LoVo (cell line): ENCODE measurements at regions not wholly inside any gene's neighbourhood (a gene's known extent, or its start where the extent isn't known, plus 50 kb on each side); places are given as distances from the start of the nearest gene placed in this dataset.

Experiments used
- DNase-seq: peaks from one replicate; pipeline ENCODE4 v3.0.0-alpha.2; 2016; ENCODE audit warnings: low spot score

DNA sequence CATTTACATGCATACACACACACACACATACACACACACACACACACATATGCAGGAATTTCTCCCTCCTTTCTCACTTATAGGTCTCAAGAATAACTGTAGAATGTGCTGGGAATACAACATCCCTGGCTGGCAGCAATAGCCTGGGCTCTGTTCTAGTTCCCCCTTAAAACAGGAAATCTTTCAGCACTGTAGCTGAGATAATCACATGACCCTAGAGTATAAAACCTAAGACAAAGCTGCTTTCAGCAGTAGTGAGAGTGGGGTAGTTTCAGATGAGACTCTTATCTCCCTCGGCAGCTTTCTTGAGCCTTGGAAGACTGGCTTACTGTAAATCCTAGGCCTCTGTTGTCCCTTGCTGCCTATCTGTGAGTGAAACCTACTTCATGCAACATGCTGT is 137.4 kb upstream of the AKR1E2 start:
- DNase-seq, result no peak

DNA sequence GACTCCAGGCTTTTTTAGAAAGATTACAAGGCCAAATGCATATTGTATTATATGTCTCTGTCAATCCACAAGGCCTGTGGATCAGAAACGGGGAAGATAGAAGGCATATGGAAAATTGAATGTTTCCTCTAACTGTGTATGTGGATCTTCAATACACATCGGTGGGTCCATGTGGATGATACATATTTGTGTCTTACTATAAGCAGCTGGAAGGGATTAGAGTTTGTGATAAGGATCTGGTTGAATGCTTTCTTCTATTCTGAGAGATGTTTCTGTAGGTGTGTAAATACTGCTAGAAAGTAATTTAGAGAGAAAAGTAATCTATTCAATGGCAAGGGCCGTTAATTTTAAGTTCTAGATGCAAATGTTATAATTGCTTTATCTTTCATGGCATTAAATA is 137.8 kb upstream of the AKR1E2 start:
- no peak for DNase-seq

DNA sequence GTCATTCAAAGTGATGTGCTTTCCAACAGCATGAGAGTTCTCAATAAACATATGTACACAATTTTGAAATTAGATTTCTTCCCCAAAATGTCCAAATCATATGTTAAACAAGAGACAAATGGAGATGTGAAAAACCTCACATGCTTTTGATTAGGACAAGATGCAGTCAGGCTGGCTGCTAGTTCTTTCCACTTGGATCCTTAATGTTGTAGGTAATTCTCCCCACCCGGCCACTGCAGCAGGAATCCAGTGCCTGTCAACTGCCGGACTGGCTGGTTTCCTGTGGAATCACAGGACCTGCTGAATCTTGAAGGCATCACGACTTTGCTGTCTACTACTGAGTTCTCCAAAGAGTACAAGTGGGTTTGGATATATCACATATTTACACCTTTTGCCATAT is 138.6 kb upstream of the AKR1E2 start:
- DNase-seq, result no peak

DNA sequence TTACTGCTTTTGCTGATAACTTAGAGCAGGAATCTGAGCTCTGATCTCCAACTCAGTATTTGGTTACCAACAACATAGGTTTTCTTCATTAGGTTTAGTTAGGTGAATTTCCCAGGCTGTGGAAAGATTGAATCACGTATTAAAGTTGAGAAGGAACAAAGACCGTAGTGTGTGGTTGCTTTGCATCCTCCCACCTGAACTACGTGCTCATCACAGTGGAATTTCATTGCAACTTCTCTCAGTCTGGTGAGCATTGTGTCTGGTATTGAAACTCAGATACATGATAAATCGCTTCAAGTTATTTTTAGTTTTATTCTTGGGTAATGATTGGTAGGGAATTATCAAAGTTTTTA is 139.4 kb upstream of the AKR1E2 start:
- peak; percentile 51 for DNase-seq

DNA sequence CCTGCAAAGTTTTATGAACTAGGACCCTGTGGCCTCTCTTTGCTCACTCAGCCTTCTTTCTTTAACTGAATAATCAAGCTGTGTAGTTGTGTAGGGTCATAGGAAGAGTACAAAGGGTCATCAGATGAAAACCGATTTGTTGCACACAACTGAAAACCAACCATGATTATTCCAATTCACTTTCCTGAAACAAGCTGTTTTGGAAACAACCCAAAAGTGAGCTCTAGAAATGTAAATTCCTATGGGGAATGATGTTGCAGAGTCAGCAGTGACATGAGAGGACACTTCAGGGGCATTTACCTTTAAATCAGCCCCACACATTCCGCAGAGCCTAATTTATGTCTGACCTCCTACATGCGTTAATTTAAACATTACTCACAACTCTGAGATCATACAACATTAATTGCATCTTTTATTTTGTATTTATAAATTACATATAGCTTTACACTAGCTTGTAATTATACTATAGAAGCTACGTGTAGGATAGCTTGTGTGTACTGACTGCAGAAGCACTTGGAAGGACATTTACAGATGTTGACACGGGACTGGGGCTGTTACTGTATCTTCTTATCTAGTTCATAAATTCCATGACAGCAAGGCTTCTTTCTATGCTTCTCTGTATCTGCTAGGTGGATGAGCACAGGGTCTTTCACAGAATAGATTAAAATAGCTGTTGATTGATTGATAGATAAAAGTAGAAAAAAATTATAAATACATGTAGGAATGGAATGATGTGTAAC is 139.9 kb upstream of the AKR1E2 start:
- DNase-seq, result no peak

DNA sequence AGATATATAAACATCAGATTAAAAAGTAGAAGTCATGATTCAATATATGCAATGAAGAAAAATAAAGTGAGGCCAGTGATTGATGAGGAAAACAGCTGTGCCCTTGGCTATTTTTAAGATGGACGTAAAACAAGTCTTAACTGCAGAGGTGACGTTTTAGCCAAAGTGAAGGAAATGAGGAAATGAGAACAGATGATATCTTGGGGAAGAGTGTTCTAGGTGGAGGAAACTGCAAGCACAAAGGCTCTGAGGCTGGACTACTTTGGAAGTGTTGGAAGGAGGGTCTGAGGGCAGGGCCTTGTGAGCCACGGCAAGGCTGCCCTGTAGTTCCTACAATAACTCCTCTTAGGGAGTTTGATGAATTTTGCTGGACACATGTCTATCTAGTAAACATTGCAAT is 140.5 kb upstream of the AKR1E2 start:
- no peak for DNase-seq

DNA sequence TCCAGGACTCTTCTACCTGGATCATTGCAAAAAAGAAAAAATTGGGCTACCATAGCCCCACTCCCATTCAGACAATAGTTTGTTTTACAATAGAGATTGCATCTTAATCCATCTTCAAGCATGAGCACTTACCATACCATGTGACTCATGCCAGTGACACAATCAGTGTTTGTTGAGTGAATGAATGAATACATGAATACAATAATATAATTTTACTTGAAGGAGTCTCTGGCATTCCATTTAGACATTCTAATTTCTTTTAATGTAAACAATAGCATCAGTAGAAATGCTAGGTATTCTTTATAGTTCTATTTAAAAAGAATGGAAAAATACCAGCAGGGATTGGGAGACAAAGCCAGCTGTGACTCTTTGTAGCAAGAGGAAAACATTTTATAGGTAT is 141.6 kb upstream of the AKR1E2 start:
- no peak for DNase-seq

DNA sequence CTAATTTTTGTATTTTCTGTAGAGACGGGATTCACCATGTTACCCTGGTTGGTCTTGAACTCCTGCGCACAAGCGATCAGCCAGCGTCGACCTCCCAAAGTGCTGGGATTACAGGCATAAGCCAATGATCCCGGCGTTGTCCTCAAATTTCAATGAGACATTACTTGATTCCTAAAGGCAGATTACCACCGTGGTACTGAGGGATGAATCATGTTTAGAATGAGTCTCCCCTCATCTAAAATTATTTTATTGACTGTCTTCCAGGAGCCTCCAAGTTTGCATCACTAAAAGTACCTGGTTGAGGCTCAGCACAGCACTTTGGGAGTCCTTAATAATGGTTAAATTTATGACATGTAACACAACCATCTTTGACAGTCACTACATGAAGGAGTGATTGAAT is 142.2 kb upstream of the AKR1E2 start:
- no peak for DNase-seq

DNA sequence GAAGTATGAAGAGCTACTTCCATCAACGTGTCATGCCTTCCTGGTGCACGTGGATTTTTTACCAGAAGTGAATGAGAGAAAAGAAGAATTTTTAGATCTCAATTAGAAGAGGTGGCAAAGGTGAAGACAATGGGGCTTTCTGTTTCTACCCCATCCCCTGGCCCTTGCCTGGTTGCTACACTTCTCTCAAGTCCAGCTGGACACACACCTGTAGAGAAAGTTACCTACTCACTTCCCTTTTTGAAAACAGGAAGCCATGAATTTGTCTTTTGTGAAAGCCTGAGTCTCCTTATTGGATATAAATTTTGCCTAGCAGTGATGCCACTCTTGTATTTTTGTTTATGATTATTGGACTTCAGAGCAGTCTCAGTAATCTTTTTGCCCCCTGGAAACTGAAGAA is 142.9 kb upstream of the AKR1E2 start:
- no peak for DNase-seq

DNA sequence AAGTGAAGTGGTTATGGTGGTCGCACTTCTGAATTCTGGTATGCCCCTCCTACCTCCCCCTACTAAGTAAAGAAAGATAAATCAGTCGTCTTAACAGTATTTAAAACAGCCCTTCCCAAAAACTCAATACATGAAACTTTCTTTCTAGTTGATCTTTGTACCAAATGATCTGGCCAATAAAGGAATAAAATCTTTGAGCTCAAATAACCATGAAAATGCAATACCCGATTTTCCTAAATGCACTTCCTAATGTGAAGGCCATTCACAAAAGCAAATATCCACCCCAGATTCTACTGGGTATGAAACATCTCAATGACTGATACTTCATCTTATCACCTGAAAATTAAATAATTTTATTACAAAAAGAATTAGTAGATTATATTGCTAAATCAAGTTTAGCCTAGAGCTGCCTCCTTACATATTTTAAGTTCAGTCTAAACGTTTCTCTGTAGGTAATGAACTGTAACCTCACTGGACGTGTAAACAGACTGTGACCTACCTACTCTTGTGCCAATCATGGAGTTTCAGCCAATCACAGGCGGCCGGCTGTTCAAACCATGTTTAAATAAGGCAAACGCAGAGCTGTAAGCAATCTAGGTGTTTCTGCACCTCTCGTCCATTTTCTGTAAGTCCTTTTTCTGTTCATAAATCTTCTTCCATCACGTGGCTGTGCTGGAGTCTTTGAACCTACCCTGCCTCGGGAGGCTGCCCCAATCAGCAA is 146.9 kb upstream of the AKR1E2 start:
- no peak for DNase-seq

DNA sequence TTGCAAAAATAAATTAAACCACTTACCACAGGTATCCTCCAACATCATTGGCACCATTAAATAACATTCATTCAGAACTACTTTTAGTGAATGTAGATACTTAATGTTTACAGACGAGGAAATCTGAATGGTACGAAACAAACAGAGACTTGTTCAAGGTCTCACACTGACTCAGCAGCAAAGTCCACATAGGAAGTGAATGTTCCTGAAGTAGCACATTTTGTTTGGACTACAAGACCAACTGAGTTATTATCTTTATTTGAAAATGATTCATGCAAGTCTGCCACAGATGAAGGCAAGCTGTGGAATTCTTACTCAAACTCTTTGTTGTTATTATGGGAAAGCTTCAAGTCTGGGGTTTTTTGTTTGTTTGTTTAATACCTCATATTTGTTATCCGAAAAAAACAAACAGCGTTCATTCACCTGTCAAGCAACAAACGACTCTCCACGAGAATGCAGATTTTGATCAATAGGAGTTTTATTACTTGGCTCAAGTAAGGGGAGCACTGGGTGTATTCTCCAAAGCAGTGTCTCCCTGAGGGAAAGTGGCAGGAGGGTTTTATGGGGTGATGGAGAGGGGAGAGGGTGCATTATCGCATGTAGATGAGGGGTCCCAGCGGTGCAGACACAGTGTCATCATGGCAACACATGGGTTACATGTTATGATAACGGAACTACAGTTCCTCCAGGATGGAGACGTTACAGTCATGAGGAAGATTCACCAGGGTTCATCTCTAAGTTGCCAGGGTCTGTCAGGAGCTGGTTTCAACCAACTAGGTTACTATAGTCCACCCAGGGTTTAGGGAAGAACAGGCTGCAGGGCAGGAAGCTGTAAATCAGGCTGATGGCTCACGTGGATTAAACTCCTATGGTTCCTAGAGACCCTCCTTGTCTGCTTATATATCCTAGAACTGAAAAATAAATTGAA is 147.7 kb upstream of the AKR1E2 start:
- DNase-seq, result peak; percentile 81

DNA sequence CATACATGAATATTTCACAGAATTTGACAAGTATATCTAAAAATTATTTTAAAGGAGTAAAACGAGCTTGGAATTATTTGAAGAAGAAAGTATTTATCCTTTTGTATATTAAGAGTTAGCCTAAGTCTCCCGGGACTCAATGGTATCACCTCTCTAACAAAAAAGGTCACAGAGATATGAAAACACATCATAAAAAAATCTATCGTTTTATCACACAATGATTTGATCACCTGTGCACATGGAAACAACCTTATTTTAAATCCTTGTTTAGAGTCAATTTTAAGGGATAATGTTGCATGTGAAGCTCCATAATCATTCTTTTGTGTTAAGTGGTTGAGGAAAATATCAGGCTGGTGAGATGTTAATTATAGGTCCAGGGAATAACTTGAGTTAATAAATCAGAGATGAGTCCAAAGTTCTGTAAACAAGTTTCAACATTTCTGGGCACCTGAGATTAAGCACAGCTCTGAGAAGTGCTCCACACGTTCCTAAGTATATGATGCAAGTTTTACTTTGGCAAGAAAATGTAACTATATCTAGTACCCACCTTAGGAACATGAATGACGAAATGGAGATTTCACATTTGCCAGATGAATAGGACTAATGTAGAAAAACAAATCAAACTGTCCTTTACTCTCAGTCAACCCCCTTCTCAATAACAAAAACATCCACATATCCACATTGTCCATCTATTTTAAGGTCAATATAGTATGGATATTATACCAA is 148.5 kb upstream of the AKR1E2 start:
- DNase-seq, result peak; percentile 75

DNA sequence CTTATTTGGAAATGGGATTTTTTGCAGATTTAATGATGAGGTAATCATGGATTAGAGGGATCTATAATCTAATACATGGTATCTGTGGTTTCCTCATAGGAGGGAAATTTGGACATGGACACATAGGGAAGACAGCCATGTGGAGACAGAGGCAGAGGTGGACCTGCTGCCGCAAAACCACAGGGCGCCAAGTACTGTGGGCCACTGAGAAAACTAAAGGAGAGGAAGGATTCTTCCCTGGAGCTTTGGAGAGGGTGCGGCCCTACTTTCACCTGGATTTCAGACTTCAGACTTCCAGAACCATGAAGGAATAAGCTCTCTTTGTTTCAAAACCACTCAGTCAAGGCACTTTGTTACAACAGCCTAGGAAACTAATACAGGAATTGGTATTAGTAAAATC is 149.4 kb upstream of the AKR1E2 start:
- DNase-seq, result no peak

DNA sequence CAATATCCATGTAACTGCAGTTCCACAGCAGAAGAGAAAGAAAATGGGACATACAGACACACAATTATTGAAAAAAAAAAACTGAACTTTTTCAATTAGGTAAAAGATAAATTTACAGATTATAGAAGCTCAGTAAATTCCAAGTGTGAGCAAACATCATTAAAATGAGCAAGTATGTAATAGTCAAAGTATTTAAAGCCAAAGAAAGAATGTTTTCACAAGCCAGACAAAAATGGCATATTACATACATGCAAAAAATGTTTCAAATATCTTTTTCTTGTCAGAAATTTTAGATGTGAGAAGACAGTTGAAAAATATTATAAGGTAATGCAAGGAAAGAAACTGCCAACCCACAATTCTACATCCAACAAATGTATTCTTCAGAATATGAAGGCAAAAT is 150.2 kb upstream of the AKR1E2 start:
- DNase-seq, result no peak

DNA sequence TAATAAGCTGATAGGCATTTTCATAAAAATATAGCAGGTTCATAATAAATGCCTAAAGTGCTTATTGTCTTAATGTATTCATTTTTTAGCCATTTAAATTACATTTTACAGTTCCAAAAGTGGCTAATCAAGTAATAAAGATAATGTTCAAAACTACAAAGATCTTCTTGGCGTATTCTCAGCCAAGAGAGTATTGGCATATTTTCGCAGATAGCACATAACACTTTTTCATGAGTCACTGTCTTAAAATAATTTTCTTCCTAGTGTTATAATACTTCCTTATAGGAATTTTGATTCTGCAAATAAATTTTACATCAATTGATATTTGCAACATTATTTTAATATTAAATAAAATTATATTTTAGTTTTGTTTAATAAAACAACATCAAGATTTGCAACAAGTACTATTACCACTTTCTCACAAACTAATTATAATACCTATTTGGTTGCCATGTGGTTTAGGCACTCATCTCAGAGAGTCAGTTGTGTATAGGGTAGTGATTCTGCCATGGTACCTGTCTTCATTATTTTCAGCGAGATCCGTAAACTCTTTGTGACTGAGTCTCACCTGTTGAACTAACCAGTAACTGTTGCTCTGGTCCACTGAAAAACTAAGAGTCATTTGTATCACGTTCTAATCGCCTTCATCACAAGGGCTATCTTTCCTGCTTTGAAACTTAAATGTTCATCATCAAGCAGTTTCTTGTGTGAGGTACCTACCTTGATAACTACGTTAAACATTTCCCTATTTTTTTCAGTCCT is 152.5 kb upstream of the AKR1E2 start:
- DNase-seq, result no peak

DNA sequence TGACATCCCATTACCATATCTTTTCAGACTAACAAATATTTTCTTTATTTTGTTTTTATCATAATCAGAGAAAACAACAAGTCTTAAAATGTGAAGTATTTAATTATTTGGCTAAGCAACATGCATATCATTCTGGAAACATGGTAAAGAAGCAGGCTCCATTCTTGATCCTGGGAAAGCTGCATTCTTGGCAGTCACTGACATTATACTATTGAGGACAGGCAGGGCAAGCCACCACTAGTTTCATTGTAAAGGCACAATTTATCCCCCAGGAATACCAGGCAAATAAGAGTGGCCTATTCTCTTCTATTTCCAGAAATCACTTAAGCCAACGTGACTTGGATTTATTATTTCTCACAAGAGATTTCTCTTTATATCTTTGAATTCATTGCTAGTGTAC is 153.8 kb upstream of the AKR1E2 start:
- no peak for DNase-seq

DNA sequence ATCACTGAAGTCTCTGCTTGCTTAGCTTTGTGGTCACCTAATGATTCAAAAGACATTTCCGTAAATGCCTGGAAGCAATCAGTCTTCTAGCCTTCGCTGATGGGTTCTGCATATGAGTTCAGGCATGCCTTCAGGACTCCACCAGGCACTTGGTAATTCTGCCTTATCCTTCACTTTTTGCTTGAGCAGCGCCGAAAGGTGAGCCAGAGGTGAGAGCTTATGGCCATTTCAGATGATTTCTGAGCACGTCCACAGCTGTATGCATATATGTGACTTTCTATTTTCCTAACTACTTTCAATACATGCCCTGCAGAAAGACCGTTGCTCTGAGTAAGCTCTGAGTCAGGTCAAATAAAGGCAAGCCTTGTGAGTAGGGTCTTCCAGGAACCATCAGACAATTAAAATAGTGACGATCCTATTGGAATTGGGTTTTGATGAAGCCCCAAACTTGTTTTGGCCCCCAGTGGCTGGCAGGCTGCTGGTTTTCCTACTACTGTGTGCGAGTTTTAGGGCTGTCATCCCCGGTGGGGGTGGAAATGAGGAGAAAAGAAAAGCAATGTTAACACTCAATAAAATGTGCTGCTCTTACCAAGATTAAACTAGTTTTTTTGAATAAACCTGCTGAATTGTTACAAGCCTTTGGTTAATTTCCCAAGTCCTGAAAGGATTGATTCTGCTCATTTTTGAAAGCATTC is 154.4 kb upstream of the AKR1E2 start:
- peak; percentile 46 for DNase-seq

DNA sequence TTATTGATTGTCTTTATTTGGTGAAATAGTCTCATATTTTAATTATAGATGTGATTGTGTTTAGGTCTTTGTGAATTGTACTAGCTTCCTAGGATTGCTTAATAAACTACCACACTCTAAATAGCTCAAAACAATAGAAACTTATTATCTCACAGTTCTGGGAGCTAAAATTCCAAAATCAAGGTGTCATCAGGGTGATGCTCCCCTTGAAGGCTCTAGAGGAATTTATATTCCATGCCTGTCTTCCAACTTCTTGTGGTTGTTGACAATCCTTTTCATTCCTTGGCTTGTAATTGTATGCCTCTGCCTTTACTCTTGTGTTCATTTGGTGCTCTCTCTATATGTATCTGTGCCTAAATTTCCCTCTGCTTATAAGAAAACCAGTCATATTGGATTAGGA is 155.3 kb upstream of the AKR1E2 start:
- no peak for DNase-seq

DNA sequence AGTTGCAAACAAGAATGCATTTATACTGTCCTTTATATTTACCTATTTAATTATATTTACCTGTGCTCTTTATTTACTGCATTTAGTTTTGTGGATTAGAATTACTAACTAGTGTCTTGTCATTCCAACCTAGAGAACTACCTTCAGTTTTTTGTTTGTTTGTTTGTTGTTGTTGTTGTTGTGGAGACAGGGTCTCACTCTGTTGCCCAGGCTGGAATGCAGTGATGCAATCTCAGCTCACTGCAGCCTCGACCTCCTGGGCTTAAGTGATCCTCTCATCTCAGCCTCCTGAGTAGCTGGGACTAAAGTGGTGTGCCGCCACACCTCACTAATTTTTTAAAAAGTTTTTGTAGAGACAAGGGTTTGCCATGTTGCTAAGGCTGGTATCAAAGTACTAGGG is 156.4 kb upstream of the AKR1E2 start:
- no peak for DNase-seq

DNA sequence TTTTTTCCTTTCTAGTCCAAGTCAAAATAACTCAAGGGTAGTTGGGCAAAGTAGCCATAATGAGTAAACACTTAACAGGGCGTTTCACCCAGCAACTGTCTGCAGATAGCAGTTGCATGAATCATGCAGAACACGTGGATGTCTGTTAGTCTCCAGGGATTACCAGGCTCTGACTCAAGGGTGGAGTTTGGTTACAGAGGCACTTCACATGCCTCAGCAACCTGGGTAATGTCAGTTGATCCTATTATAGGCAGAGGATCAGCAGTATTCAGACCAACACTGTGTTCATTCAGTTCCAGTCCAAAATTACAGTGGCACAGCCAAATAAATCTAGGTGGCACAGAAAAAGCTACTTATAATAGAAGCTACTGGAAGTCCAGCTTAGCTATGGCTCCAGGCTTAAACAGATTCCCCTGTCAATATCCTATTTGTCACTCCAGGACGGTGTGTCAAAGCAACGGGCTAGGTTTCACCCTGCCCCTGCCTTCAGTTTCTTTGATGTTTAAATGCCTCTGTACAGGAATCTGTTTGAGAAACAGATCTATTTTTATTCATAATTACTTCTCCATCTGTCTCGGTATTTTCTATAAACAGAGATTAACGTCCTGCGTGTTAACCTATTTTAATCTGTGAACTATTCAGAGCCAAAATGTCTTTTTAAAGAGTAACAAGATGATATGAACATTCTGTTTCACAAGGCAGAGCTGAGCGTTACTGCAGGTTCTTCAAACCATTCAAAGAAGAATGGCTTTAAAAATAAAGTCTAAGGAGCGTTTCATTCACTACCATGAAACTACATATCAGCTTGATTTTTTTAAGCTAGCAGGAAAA is 162.6 kb upstream of the AKR1E2 start:
- DNase-seq, result peak; percentile 96
